Heart left ventricle (tissue), 16 donors: ENCODE measurements at regions not wholly inside any gene's neighbourhood (a gene's known extent, or its start where the extent isn't known, plus 50 kb on each side); places are given as distances from the start of the nearest gene placed in this dataset.

Experiments
- ATAC-seq, 4 donors: fragments of 200-7000 bp; cut with Tn5 transposase; one replicate each; pipeline ENCODE4 v1.9.1; 2020 to 2022; ENCODE audit warnings: moderate library complexity in 4 of 4, mild to moderate bottlenecking in 3 of 4, moderate number of reproducible peaks in 1 of 4
- DNase-seq, 5 donors: peaks; one replicate each; pipeline ENCODE4 v3.0.0-alpha.2; 2020
- H3K27ac ChIP-seq, 12 donors: fragments of 200-600 bp; sonication (generic) in 4 of 12; one replicate each; pipeline versions ENCODE4 v1.5.0 to v1.8.0; 2016 to 2022; ENCODE audit warnings: mild to moderate bottlenecking in 2 of 12
- H3K27me3 ChIP-seq, 9 donors: fragments of 200-600 bp; sonication (generic) in 2 of 9; one replicate each; pipeline versions ENCODE4 v1.5.1 to v1.8.0; 2016 to 2022; ENCODE audit warnings: mild to moderate bottlenecking in 3 of 9
- H3K36me3 ChIP-seq, 9 donors: fragments of 200-600 bp; sonication (generic) in 2 of 9; one replicate each; pipeline versions ENCODE4 v1.5.0 to v1.8.0; 2018 to 2022; ENCODE audit warnings: mild to moderate bottlenecking in 2 of 9
- H3K4me1 ChIP-seq, 12 donors: fragments of 200-600 bp; sonication (generic) in 4 of 12; one replicate each; pipeline versions ENCODE4 v1.5.0 to v1.8.0; 2016 to 2022; ENCODE audit warnings: mild to moderate bottlenecking in 3 of 12
- H3K4me3 ChIP-seq, 12 donors: fragments of 200-600 bp; sonication (generic) in 4 of 12; one replicate each; pipeline versions ENCODE4 v1.5.0 to v1.8.0; 2017 to 2022; ENCODE audit warnings: mild to moderate bottlenecking in 9 of 12, moderate library complexity in 4 of 12
- H3K9me3 ChIP-seq, 12 donors: fragments of 200-600 bp; sonication (generic) in 4 of 12; one replicate each; pipeline versions ENCODE4 v1.5.0 to v1.8.0; 2016 to 2022; ENCODE audit warnings: mild to moderate bottlenecking in 1 of 12
- CTCF ChIP-seq, 12 donors: fragments of 200-600 bp; sonication (generic) in 4 of 12; IDR thresholded peaks; one replicate each; pipeline versions ENCODE4 v1.5.0 to v1.8.0; 2018 to 2022; ENCODE audit warnings: antibody characterized with exemption in 12 of 12, mild to moderate bottlenecking in 5 of 12
- POLR2A ChIP-seq, 2 donors: fragments of 450-650 bp; IDR thresholded peaks; one replicate each; pipeline ENCODE4 v1.6.1; 2017; ENCODE audit warnings: antibody characterized with exemption in 2 of 2, mild to moderate bottlenecking in 2 of 2, moderate library complexity in 2 of 2
- WGBS, 4 donors: extraction: QIAGEN DNeasy Blood & Tissue Kit in 2 of 4; methylation state at CpG; one replicate each; pipeline versions ENCODE4 v1.1.5 to v1.1.7; 2013 to 2018; 5-methylcytosine and 5-hydroxymethylcytosine counted together
- intact Hi-C, 10 donors: fragments of 100-400 bp; cut with DNase I; formaldehyde crosslinking; loops; one replicate each; pipeline versions ENCODE4 v1.11.1 to v1.14.2; 2022
- donor health status: ischemic (EF 13 %, LVEDD 7.1; RV severe dilation, severe dysfunction).
- donor health status: healthy with polysubstance abuse.
- donor health status: DM: no; HTN: yes; CAD: no.
- donor health status: DM: no; HTN: no; CAD: no.
- donor health status: ischemic (EF 25% LVEDD 6.9; RV normal size, moderate dysfunction).
- donor health status: ischemic (EF 25% LVEDD 5.7; RV mildly dilated, moderate dysfunction).
- donor health status: healthy.
- donor health status: DM: yes; HTN: yes; CAD: no.
- donor health status: ischemic (EF 35%, LVEDD 5.7; RV mildly dilated, moderate dysfunction).
- donor health status: nonischemic (EF 11% LVEDD 7.7; RV severe dilation, severe dysfunction).
- donor health status: DM: yes; HTN: yes; CAD: no.
- donor health status: PGD.
- donor health status: ischemic (EF 29% LVEDD 5.4; RV normal size, mild dysfunction).
- donor health status: nonischemic (EF 23%, LVEDD 6.1; RV moderate dilation, normal function).

DNA sequence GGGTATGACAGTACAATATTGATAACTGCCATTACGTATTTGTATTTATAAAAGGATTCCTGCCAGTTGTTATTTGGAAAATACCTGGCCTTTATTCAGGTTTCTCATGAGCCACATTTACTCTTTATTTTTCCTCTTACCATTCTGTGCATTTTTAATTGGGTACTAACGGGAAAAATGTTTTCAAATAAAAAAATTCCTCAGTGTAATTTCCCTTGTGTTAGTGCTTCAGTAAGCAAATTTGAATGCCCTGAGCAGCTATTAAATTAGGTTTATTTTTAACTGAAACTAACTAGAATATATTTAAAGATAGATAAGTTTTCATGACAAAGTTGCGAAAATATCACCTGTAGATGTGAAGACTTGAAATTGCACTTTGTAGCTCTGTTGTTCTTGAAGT is 146.0 kb downstream of the PTCHD4 start:
- H3K4me3 ChIP-seq = no peak overlapping the region
- no peaks in the 10 kb centered on the region for H3K36me3 ChIP-seq
- intact Hi-C loops = no loop called here
- TF ChIP-seq POLR2A (IDR thresholded peaks at IDR 0.05) = no peak
- TF ChIP-seq CTCF (IDR thresholded peaks at IDR 0.05) = no peak
- H3K27ac ChIP-seq = no peak overlapping the region
- H3K4me1 ChIP-seq = no peaks in the 10 kb centered on the region
- no peak for ATAC-seq
- H3K27me3 ChIP-seq = no peaks in the 10 kb centered on the region
- DNase-seq = no peak
- H3K9me3 ChIP-seq = peaks cover 0 to 11% (median 0%) of the 10 kb centered on the region in 12 donors
- 92 to 95% (median 94%) methylated on average over 3 of the region's 3 CpGs for WGBS, 4 donors

DNA sequence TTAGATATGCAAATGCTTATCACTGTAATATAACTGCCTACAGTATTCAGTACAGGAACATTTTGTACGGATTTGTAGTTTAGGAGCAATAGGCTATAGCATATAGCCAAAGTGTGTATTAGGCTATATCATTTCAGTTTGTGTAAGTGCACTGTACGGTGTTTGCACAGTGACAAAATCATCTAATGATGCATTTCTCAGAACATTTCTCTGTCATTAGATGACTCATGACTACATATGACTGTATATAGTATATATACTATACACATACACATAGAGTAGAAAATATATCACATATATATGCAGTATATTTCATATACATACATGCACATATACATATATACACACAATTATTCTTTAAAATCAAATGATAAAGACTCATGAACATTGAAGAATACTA is 158.4 kb downstream of the PTCHD4 start:
- H3K27me3 ChIP-seq = no peaks in the 10 kb centered on the region
- TF ChIP-seq POLR2A (IDR thresholded peaks at IDR 0.05) = no peak
- intact Hi-C loops = no loop called here
- no peak overlapping the region for H3K4me3 ChIP-seq
- H3K36me3 ChIP-seq = no peaks in the 10 kb centered on the region
- H3K9me3 ChIP-seq = no peaks in the 10 kb centered on the region
- no peaks in the 10 kb centered on the region for H3K4me1 ChIP-seq
- ATAC-seq (no peak), DNase-seq (no peak)
- WGBS, 4 donors = 88 to 98% (median 94%) methylated on average over 2 of the region's 2 CpGs
- no peak overlapping the region for H3K27ac ChIP-seq

- TF ChIP-seq POLR2A (IDR thresholded peaks at IDR 0.05) (no peak), CTCF (IDR thresholded peaks at IDR 0.05) (no peak)
- ATAC-seq (no peak), DNase-seq (no peak)
- Histone ChIP-seq H3K27me3 (no peaks in the 10 kb centered on the region), H3K4me3 (no peak overlapping the region), H3K27ac (no peak overlapping the region), H3K9me3 (no peaks in the 10 kb centered on the region), H3K4me1 (no peaks in the 10 kb centered on the region), H3K36me3 (no peaks in the 10 kb centered on the region)
- intact Hi-C loops = no loop called here
- 82 to 89% (median 87%) methylated on average over 4 of the region's 4 CpGs for WGBS, 4 donors
Measured at GRCh38 chr6:47944846-47945245, 163.0 kb downstream of the OPN5 start.

- Histone ChIP-seq H3K9me3 (no peaks in the 10 kb centered on the region), H3K4me3 (no peak overlapping the region), H3K27ac (no peak overlapping the region), H3K4me1 (peaks cover 0 to 11% (median 0%) of the 10 kb centered on the region in 12 donors), H3K36me3 (no peaks in the 10 kb centered on the region), H3K27me3 (no peaks in the 10 kb centered on the region)
- TF ChIP-seq CTCF (IDR thresholded peaks at IDR 0.05) (no peak), POLR2A (IDR thresholded peaks at IDR 0.05) (no peak)
- 90 to 95% (median 94%) methylated on average over 2 of the region's 2 CpGs for WGBS, 4 donors
- intact Hi-C loops = loop anchor here in 2 of 10 donors (10.0 kb wide), 2 partner anchors 134 to 144 kb away; no protein-coding TSS in a partner anchor
- DNase-seq (no peak), ATAC-seq (no peak)
Measured at GRCh38 chr6:47938405-47938804, 156.6 kb downstream of the OPN5 start.

DNA sequence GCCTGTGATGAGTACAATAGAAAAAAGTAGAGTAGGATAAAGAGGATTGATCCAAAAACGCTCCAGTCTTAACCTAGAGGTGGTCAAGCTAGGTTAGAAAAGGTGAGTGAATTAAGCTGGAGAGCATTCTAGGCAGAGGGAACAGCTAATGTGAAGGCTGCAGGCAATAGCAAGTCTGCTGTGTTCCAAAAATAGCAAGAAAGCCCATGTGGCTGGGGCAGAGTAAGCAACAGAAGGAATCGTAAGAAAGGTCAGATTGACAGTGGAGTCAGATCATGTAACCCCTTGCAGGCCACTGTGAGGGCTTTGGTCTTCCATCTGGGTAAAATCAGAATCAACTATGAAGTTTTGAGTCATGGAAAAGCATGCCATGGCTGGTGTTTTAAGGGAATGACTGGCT is 155.0 kb downstream of the OPN5 start:
- H3K36me3 ChIP-seq = no peaks in the 10 kb centered on the region
- no peak for DNase-seq
- intact Hi-C loops = loop anchor here in 2 of 10 donors (10.0 kb wide), 2 partner anchors 132 to 142 kb away; no protein-coding TSS in a partner anchor

More for the DNA sequence above, 155.0 kb downstream of the OPN5 start:
- Histone ChIP-seq H3K27ac (no peak overlapping the region), H3K4me3 (no peak overlapping the region), H3K9me3 (no peaks in the 10 kb centered on the region), H3K27me3 (no peaks in the 10 kb centered on the region), H3K4me1 (peaks cover 0 to 26% (median 0%) of the 10 kb centered on the region in 12 donors)
- peak in 3 of 4 donors; percentile 41 to 70 (median 58) for ATAC-seq
- no peak for TF ChIP-seq POLR2A (IDR thresholded peaks at IDR 0.05)
- 55 to 63% (median 56%) methylated on average over 2 of the region's 2 CpGs for WGBS, 4 donors
